Dermis blood vessel endothelial cell (primary cell): ENCODE measurements at regions not wholly inside any gene's neighbourhood (a gene's known extent, or its start where the extent isn't known, plus 50 kb on each side); places are given as distances from the start of the nearest gene placed in this dataset.

Experiments
- DNase-seq: peaks from one replicate; pipeline ENCODE4 v3.0.0; 2010

GRCh38 chr1:5595531-5596170, 396.6 kb downstream of the NPHP4 start:
- DNase-seq = no peak

GRCh38 chr1:5594056-5594956, 397.9 kb downstream of the NPHP4 start:
- no peak for DNase-seq

GRCh38 chr1:5590717-5591116, 401.5 kb downstream of the NPHP4 start:
- no peak for DNase-seq

GRCh38 chr1:5586629-5587028, 405.6 kb downstream of the NPHP4 start:
- DNase-seq = no peak

GRCh38 chr1:5585256-5585655, 407.0 kb downstream of the NPHP4 start:
- DNase-seq = no peak

- no peak for DNase-seq
Measured at GRCh38 chr1:5580926-5581325, 411.3 kb downstream of the NPHP4 start.

- DNase-seq = no peak
Measured at GRCh38 chr1:5579966-5580365, 412.3 kb downstream of the NPHP4 start.

GRCh38 chr1:5578690-5579089, 413.5 kb downstream of the NPHP4 start:
- no peak for DNase-seq

GRCh38 chr1:5577255-5578040, 414.8 kb downstream of the NPHP4 start:
- no peak for DNase-seq

GRCh38 chr1:5576673-5577065, 415.6 kb downstream of the NPHP4 start:
- no peak for DNase-seq

GRCh38 chr1:5576011-5576672, 416.1 kb downstream of the NPHP4 start:
- DNase-seq = no peak

- DNase-seq = no peak
Measured at GRCh38 chr1:5575396-5575940, 416.8 kb downstream of the NPHP4 start.

GRCh38 chr1:5574641-5575040, 417.6 kb downstream of the NPHP4 start:
- no peak for DNase-seq

- no peak for DNase-seq
Measured at GRCh38 chr1:5572794-5573193, 419.4 kb downstream of the NPHP4 start.

- DNase-seq = no peak
Measured at GRCh38 chr1:5571861-5572401, 420.3 kb downstream of the NPHP4 start.

- no peak for DNase-seq
Measured at GRCh38 chr1:5571438-5571837, 420.8 kb downstream of the NPHP4 start.

- DNase-seq = no peak
Measured at GRCh38 chr1:5570931-5571330, 421.3 kb downstream of the NPHP4 start.

GRCh38 chr1:5568321-5568720, 423.9 kb downstream of the NPHP4 start:
- no peak for DNase-seq

GRCh38 chr1:5567839-5568238, 424.4 kb downstream of the NPHP4 start:
- no peak for DNase-seq

- no peak for DNase-seq
Measured at GRCh38 chr1:5566924-5567323, 425.3 kb downstream of the NPHP4 start.

GRCh38 chr1:5565281-5566125, 426.7 kb downstream of the NPHP4 start:
- DNase-seq = no peak
